ENCODE measurements at regions not wholly inside any gene's neighbourhood (a gene's known extent, or its start where the extent isn't known, plus 50 kb on each side); places are given as distances from the start of the nearest gene placed in this dataset.

- TF ChIP-seq CTCF (IDR thresholded peaks at IDR 0.05): no peak
- TF ChIP-seq POLR2A (IDR thresholded peaks at IDR 0.05): no peak
These were observed 161.8 kb downstream of the FAM47A start for GRCh38 chrX:33970028-33970967.

All from esophagus squamous epithelium (tissue), 4 donors.